Nephron (organoid): ENCODE measurements at regions not wholly inside any gene's neighbourhood (a gene's known extent, or its start where the extent isn't known, plus 50 kb on each side); places are given as distances from the start of the nearest gene placed in this dataset.
A peak's percentile ranks its signal among the peaks of the same experiment; 100 is the strongest.

ENCODE experiments used
- H3K27ac Mint-ChIP-seq, 3 experiments: 2 replicates each; pipeline ENCODE4 v1.8.0; 2020; ENCODE audit warnings: mixed read lengths in 3 of 3, mild to moderate bottlenecking in 2 of 3, moderate library complexity in 1 of 3
- H3K27me3 Mint-ChIP-seq: 2 replicates; pipeline ENCODE4 v1.8.0; 2021; ENCODE audit warnings: low read depth, mild to moderate bottlenecking, moderate library complexity, mixed read lengths
- H3K36me3 Mint-ChIP-seq: 2 replicates; pipeline ENCODE4 v1.8.0; 2020; ENCODE audit warnings: low read depth, mixed read lengths
- H3K4me1 Mint-ChIP-seq: 2 replicates; pipeline ENCODE4 v1.8.0; 2020; ENCODE audit warnings: mixed read lengths
- H3K4me3 Mint-ChIP-seq, 3 experiments: 2 replicates each; pipeline ENCODE4 v1.8.0; 2020; ENCODE audit warnings: mild to moderate bottlenecking in 3 of 3, mixed read lengths in 3 of 3, moderate library complexity in 2 of 3
- H3K9me3 Mint-ChIP-seq: 2 replicates; pipeline ENCODE4 v1.8.0; 2020; ENCODE audit warnings: mixed read lengths
- TF ChIP-seq, protein P1 (sequence below), 3 experiments: fragments of 200-600 bp; sonication (generic); IDR thresholded peaks; one replicate each; pipeline ENCODE4 v1.5.0; 2021; ENCODE audit warnings: antibody characterized with exemption in 3 of 3; ENCODE audit not compliant: unreplicated experiment in 3 of 3

DNA sequence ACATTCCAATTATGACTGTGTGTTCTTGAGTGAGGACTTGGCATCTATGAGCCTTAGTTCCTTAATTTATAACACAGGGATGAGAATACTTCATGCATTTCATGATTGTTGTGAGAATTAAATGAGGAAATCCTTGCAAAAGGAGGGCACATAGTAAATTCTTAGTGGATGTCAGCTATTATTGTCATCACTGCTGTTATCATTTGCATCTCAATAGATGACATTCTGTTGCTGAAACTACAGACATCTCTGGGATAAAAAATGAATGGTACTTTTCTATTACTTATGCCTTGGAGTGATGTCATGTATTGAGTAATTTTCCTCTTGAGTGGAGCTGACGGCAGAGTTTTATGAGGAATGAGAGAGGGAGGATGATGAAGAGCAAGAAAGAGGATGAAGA, 184.4 kb upstream of the CDH11 start:
- H3K4me3 Mint-ChIP-seq, result no peak overlapping the region

DNA sequence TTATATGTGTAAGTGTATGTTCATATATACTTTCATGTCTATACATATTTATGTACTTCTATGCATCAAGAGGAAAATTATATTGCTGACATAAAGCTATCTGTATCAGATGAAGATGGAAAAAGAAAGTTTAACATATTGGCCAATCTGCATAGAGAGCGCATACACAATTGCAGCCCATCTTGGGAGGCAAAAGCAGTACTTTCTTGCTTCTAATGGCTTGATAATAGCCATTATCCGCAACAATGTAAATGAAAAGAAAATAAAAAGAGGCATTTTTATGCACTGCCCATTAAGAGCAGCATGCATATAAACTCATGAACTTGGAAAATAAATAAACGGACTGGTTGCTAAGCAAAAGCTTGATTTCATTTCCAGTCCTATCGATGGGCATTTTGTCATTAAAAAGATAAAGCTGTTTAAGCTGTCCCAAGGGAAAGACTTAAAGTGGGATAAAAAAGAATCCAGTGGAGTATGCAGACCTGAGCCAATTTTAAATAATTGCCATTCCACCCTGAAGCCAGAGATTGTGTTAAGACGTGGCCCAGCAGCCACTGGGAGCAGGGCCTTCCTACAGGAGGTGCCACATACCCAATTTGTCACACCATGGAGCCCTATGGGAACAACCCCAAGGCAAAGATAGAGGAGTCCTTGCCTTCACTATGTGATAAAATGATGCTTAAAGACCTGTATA, 183.6 kb upstream of the CDH11 start:
- no peak overlapping the region for H3K4me3 Mint-ChIP-seq
- peak overlapping the region; percentile 7 to 40 (median 30) for H3K27ac Mint-ChIP-seq
- TF ChIP-seq, protein P1, sequence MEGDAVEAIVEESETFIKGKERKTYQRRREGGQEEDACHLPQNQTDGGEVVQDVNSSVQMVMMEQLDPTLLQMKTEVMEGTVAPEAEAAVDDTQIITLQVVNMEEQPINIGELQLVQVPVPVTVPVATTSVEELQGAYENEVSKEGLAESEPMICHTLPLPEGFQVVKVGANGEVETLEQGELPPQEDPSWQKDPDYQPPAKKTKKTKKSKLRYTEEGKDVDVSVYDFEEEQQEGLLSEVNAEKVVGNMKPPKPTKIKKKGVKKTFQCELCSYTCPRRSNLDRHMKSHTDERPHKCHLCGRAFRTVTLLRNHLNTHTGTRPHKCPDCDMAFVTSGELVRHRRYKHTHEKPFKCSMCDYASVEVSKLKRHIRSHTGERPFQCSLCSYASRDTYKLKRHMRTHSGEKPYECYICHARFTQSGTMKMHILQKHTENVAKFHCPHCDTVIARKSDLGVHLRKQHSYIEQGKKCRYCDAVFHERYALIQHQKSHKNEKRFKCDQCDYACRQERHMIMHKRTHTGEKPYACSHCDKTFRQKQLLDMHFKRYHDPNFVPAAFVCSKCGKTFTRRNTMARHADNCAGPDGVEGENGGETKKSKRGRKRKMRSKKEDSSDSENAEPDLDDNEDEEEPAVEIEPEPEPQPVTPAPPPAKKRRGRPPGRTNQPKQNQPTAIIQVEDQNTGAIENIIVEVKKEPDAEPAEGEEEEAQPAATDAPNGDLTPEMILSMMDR (IDR thresholded peaks at IDR 0.05; ENCODE audit: unreplicated experiment in 3 of 3), result no peak
- H3K27me3 Mint-ChIP-seq, result no peaks in the 10 kb centered on the region
- no peaks in the 10 kb centered on the region for H3K36me3 Mint-ChIP-seq
- peaks cover 33% of the 10 kb centered on the region for H3K4me1 Mint-ChIP-seq
- H3K9me3 Mint-ChIP-seq, result peaks cover 7% of the 10 kb centered on the region

More for the DNA sequence above, 184.4 kb upstream of the CDH11 start:
- H3K27me3 Mint-ChIP-seq, result no peaks in the 10 kb centered on the region
- peaks cover 42% of the 10 kb centered on the region for H3K4me1 Mint-ChIP-seq
- TF ChIP-seq, protein P1 (IDR thresholded peaks at IDR 0.05; ENCODE audit: unreplicated experiment in 3 of 3), result no peak
- peak overlapping the region in 1 of 3 experiments; percentile 15 for H3K27ac Mint-ChIP-seq
- H3K9me3 Mint-ChIP-seq, result peaks cover 7% of the 10 kb centered on the region
- H3K36me3 Mint-ChIP-seq, result no peaks in the 10 kb centered on the region

DNA sequence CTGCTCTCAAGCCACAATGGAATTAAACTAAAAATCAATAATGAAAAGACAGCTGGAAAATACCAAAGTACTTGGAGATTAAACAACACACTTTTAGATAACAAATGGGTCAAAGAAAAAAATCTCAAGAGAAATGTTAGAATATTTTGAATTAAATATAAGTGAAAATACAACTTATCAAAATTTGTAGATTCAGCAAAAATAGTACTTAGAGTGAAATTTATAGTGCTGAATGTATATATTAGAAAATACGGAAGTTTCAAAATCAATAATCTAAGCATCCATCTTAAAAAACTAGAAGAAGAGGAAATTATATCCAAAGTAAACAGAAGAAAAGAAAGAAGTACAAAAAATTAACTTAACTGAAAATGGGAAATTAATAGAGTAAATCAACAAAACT, 179.2 kb upstream of the CDH11 start:
- no peaks in the 10 kb centered on the region for H3K36me3 Mint-ChIP-seq
- TF ChIP-seq, protein P1 (IDR thresholded peaks at IDR 0.05; ENCODE audit: unreplicated experiment in 3 of 3), result no peak
- H3K27me3 Mint-ChIP-seq, result no peaks in the 10 kb centered on the region
- H3K27ac Mint-ChIP-seq, result no peak overlapping the region
- H3K9me3 Mint-ChIP-seq, result peaks cover 7% of the 10 kb centered on the region
- peaks cover 19% of the 10 kb centered on the region for H3K4me1 Mint-ChIP-seq
- H3K4me3 Mint-ChIP-seq, result no peak overlapping the region

DNA sequence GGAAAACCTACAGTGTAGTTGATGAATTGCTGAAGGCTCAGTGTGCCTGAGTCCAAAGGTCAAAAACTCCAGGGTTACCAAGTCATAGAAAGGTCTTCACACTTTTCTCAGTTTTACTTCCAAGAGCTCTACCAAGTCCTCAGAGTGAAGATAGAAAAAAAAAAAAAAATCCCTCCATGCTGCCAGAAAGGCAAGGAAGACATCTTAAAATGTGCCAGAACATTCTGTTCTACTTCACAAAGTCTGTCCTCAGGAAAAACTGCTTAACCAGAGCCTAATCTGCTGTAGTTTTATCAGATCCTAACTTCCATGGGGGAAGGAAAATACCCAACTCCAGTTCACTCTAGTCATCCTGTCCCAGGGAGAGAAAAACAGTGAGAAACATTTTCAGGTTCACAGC, 175.6 kb upstream of the CDH11 start:
- no peaks in the 10 kb centered on the region for H3K27me3 Mint-ChIP-seq
- no peak overlapping the region for H3K27ac Mint-ChIP-seq
- peaks cover 16% of the 10 kb centered on the region for H3K4me1 Mint-ChIP-seq
- H3K36me3 Mint-ChIP-seq, result no peaks in the 10 kb centered on the region
- no peak overlapping the region for H3K4me3 Mint-ChIP-seq
- TF ChIP-seq, protein P1 (IDR thresholded peaks at IDR 0.05; ENCODE audit: unreplicated experiment in 3 of 3), result no peak
- H3K9me3 Mint-ChIP-seq, result no peaks in the 10 kb centered on the region

DNA sequence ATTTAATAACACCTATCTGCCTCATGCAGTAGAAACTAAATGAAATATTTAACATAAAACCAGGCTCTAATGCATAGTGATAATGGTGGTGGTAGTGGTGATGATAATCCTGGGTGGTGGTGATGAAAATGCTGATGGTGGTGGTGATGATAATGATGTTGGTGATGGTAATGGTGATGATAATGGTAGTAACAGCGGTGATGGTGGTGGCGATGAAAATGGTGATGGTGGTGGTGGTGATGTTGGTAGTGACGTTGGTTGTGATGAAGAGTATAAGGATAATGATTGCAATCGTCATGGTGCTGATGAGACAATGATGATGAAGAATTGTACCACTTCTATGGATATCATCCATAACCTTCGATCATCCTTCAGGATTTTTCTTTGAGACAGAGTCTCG, 173.7 kb upstream of the CDH11 start:
- no peak overlapping the region for H3K4me3 Mint-ChIP-seq
- TF ChIP-seq, protein P1 (IDR thresholded peaks at IDR 0.05; ENCODE audit: unreplicated experiment in 3 of 3), result no peak
- H3K4me1 Mint-ChIP-seq, result peaks cover 16% of the 10 kb centered on the region
- peak overlapping the region in 1 of 3 experiments; percentile 32 for H3K27ac Mint-ChIP-seq
- no peaks in the 10 kb centered on the region for H3K36me3 Mint-ChIP-seq
- no peaks in the 10 kb centered on the region for H3K27me3 Mint-ChIP-seq
- no peaks in the 10 kb centered on the region for H3K9me3 Mint-ChIP-seq

DNA sequence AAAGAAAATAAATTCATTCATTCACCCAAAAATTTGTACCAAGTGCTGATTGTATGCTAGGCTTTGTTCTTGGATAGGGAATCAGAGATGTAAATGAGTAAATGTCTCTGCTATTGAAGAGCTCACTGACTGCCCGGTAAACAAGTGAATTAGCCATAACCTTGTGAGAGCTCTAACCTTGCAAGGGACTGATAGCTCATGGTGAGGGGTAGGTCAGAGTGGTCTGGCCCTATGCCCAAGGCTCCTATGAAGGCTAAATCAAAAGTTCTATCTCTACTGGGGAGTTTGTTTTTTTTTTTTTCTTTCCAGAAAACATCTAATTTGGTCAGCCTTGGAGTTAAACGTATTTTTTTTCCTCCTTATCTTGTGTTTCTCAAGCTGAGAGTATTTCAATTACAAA, 172.8 kb upstream of the CDH11 start:
- TF ChIP-seq, protein P1 (IDR thresholded peaks at IDR 0.05; ENCODE audit: unreplicated experiment in 3 of 3), result no peak
- no peaks in the 10 kb centered on the region for H3K27me3 Mint-ChIP-seq
- no peaks in the 10 kb centered on the region for H3K36me3 Mint-ChIP-seq
- H3K4me3 Mint-ChIP-seq, result no peak overlapping the region
- no peak overlapping the region for H3K27ac Mint-ChIP-seq
- H3K9me3 Mint-ChIP-seq, result no peaks in the 10 kb centered on the region
- peaks cover 16% of the 10 kb centered on the region for H3K4me1 Mint-ChIP-seq
